ENCODE measurements at regions not wholly inside any gene's neighbourhood (a gene's known extent, or its start where the extent isn't known, plus 50 kb on each side); places are given as distances from the start of the nearest gene placed in this dataset.

DNA sequence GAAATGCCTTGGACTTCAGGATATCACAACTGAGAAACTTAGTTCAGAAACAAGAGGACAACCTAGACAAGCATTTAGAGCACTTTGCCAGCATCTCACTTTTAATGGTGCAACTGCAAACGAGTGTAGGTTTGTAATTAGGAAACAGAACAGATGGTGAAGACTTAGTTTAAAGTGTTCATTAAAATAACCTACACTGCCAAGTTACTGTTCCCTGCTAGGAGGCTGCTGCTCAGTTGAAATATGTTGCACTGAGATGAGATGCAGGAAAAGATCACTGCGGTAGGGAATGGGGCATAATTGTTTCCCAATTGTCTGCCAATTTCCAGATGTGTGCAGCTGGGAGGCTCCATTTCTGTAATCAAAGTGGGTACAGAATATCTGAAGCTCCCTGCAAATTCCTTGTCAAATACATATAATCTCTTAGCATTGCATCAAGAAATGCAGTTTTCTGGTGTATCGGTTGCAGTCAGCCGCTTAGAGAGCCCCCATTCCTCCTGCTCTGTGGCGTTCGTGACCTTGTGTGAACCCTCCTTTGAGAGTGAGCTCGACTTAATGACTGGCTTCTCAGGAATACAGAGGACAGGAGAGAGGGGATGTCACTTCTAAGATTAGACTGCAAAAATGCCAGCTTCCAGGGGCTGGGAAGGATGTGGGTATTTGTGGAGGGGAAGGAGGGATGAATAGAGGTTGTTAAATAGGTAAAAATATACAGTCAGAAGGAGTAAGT, 448.9 kb downstream of the MED10 start:
- TF ChIP-seq CTCF (IDR thresholded peaks at IDR 0.05; ENCODE audit: insufficient read depth, low read depth, low read length) (no peak), EZH2 (IDR thresholded peaks at IDR 0.05; ENCODE audit: insufficient read depth, low read length) (no peak)
